OCI-LY7 (cell line): ENCODE measurements at regions not wholly inside any gene's neighbourhood (a gene's known extent, or its start where the extent isn't known, plus 50 kb on each side); places are given as distances from the start of the nearest gene placed in this dataset.

Experiments
- BruUV-seq: library from RNA; stranded (reverse); fragments of 400-500 nt; replicated peaks from 2 replicates; lab custom pipeline; 2021; lab: Mats Ljungman, UMichigan
- CTCF ChIA-PET: fragments of 300-600 bp; sonication (Branson Sonifier 250); formaldehyde crosslinking; loops from one replicate; lab custom pipeline; 2022; ENCODE audit warnings: antibody characterized with exemption; ENCODE audit not compliant: unreplicated experiment; lab: Charles Lee
- POLR2A ChIA-PET: fragments of 300-600 bp; sonication (Branson Sonifier 250); formaldehyde crosslinking; loops from one replicate; lab custom pipeline; 2022; ENCODE audit warnings: antibody characterized with exemption; lab: Charles Lee
- DNase-seq: peaks from one replicate; pipeline ENCODE4 v3.0.0-alpha.2; 2015; ENCODE audit warnings: low spot score
- H2AFZ ChIP-seq: fragments of 200-600 bp; sonication (generic), shearing (Covaris generic); 2 replicates; pipeline ENCODE4 v1.6.1; 2014; ENCODE audit warnings: mild to moderate bottlenecking, antibody characterized with exemption, low read length, moderate library complexity
- H3K27ac ChIP-seq: fragments of 200-600 bp; sonication (generic); 2 replicates; pipeline ENCODE4 v1.5.1; 2014; ENCODE audit warnings: mixed run types, low read depth, mild to moderate bottlenecking, moderate library complexity, low read length, inconsistent platforms; ENCODE audit not compliant: poor library complexity, severe bottlenecking
- H3K36me3 ChIP-seq: fragments of 200-600 bp; sonication (generic); 2 replicates; pipeline ENCODE4 v1.6.1; 2014; ENCODE audit warnings: mild to moderate bottlenecking, antibody characterized with exemption, low read length, moderate library complexity, mixed read lengths; ENCODE audit not compliant: insufficient read depth
- H3K4me1 ChIP-seq: fragments of 200-600 bp; sonication (generic); 2 replicates; pipeline ENCODE4 v1.5.1; 2014; ENCODE audit warnings: mild to moderate bottlenecking, low read length; ENCODE audit not compliant: insufficient read depth, poor library complexity, severe bottlenecking
- H3K4me2 ChIP-seq: fragments of 200-600 bp; sonication (generic); 2 replicates; pipeline ENCODE4 v1.6.1; 2014; ENCODE audit warnings: mild to moderate bottlenecking, low read length
- H3K4me3 ChIP-seq: fragments of 200-600 bp; sonication (generic); 2 replicates; pipeline ENCODE4 v1.5.1; 2014; ENCODE audit warnings: mild to moderate bottlenecking, low read depth, low read length; ENCODE audit not compliant: poor library complexity, severe bottlenecking
- H3K79me2 ChIP-seq: fragments of 200-600 bp; sonication (generic); 2 replicates; pipeline ENCODE4 v1.6.1; 2016; ENCODE audit warnings: low read depth, mild to moderate bottlenecking, low read length, moderate library complexity, mixed read lengths; ENCODE audit not compliant: insufficient read depth
- H3K9me2 ChIP-seq: fragments of 200-600 bp; sonication (generic); 2 replicates; pipeline ENCODE4 v1.6.1; 2016; ENCODE audit warnings: mild to moderate bottlenecking, low read length, mixed read lengths; ENCODE audit not compliant: insufficient read depth
- H3K9me3 ChIP-seq: fragments of 200-600 bp; sonication (generic); 2 replicates; pipeline ENCODE4 v1.6.1; 2014; ENCODE audit warnings: mild to moderate bottlenecking, mixed run types, low read length, mixed read lengths
- H4K20me1 ChIP-seq: fragments of 200-600 bp; sonication (generic); 2 replicates; pipeline ENCODE4 v1.6.1; 2014; ENCODE audit warnings: mild to moderate bottlenecking, antibody characterized with exemption, low read length, moderate library complexity, mixed read lengths; ENCODE audit not compliant: insufficient read depth
- EZH2phosphoT487 ChIP-seq: fragments of 200-600 bp; sonication (generic); IDR thresholded peaks from 2 replicates; pipeline ENCODE4 v1.6.1; 2018; ENCODE audit warnings: low read depth, borderline replicate concordance, mild to moderate bottlenecking, mixed run types, antibody characterized with exemption, low read length, moderate library complexity, mixed read lengths
- intact Hi-C: fragments of 100-400 bp; cut with micrococcal nuclease; formaldehyde crosslinking; loops from one replicate; pipeline ENCODE4 v1.10.0; 2022; ENCODE audit not compliant: unreplicated experiment
- TF ChIP-seq, protein P1 (sequence below): fragments of 200-600 bp; sonication (generic); conservative IDR thresholded peaks from 2 replicates; pipeline ENCODE4 v1.5.1; 2014; ENCODE audit warnings: mild to moderate bottlenecking, antibody characterized with exemption, low read length, moderate library complexity, mixed read lengths

- H3K9me3 ChIP-seq = no peaks in the 10 kb centered on the region
- CTCF ChIA-PET = no interaction called here
- H3K4me3 ChIP-seq = no peak overlapping the region
- H4K20me1 ChIP-seq = no peaks in the 10 kb centered on the region
- intact Hi-C loops = no loop called here
- DNase-seq = no peak
- TF ChIP-seq, protein P1, sequence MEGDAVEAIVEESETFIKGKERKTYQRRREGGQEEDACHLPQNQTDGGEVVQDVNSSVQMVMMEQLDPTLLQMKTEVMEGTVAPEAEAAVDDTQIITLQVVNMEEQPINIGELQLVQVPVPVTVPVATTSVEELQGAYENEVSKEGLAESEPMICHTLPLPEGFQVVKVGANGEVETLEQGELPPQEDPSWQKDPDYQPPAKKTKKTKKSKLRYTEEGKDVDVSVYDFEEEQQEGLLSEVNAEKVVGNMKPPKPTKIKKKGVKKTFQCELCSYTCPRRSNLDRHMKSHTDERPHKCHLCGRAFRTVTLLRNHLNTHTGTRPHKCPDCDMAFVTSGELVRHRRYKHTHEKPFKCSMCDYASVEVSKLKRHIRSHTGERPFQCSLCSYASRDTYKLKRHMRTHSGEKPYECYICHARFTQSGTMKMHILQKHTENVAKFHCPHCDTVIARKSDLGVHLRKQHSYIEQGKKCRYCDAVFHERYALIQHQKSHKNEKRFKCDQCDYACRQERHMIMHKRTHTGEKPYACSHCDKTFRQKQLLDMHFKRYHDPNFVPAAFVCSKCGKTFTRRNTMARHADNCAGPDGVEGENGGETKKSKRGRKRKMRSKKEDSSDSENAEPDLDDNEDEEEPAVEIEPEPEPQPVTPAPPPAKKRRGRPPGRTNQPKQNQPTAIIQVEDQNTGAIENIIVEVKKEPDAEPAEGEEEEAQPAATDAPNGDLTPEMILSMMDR = no peak
- no peak for TF ChIP-seq EZH2phosphoT487
- POLR2A ChIA-PET = no interaction called here
- H3K4me2 ChIP-seq = no peak overlapping the region
- H2AFZ ChIP-seq = no peak overlapping the region
- no peaks in the 10 kb centered on the region for H3K36me3 ChIP-seq
- H3K79me2 ChIP-seq = no peaks in the 10 kb centered on the region
- BruUV-seq = no TSS peak
- H3K9me2 ChIP-seq = no peaks in the 10 kb centered on the region
- no peak overlapping the region for H3K27ac ChIP-seq
- peaks cover 18% of the 10 kb centered on the region for H3K4me1 ChIP-seq
Observed at GRCh38 chr1:82562448-82562847, 761.7 kb downstream of the ADGRL2 start.

GRCh38 chr1:82560566-82560965 is 759.8 kb downstream of the ADGRL2 start:
- H3K9me2 ChIP-seq = no peaks in the 10 kb centered on the region
- no peak for TF ChIP-seq EZH2phosphoT487
- TF ChIP-seq, protein P1 = no peak
- H3K4me1 ChIP-seq = peaks cover 16% of the 10 kb centered on the region
- no peaks in the 10 kb centered on the region for H3K9me3 ChIP-seq
- CTCF ChIA-PET = no interaction called here
- H3K4me2 ChIP-seq = no peak overlapping the region
- no peak overlapping the region for H3K27ac ChIP-seq
- no TSS peak for BruUV-seq
- no peak overlapping the region for H3K4me3 ChIP-seq
- POLR2A ChIA-PET = interaction anchor here (1.0 kb wide), 1 partner anchor 11 kb away, joined by 4 read pairs; no protein-coding TSS in a partner anchor
- no peaks in the 10 kb centered on the region for H4K20me1 ChIP-seq
- no peak for DNase-seq
- H3K36me3 ChIP-seq = no peaks in the 10 kb centered on the region
- no peak overlapping the region for H2AFZ ChIP-seq
- intact Hi-C loops = no loop called here
- H3K79me2 ChIP-seq = no peaks in the 10 kb centered on the region

GRCh38 chr1:82555501-82555900 is 754.8 kb downstream of the ADGRL2 start:
- Histone ChIP-seq H3K9me2 (no peaks in the 10 kb centered on the region), H4K20me1 (no peaks in the 10 kb centered on the region), H3K9me3 (no peaks in the 10 kb centered on the region), H3K36me3 (no peaks in the 10 kb centered on the region), H3K79me2 (no peaks in the 10 kb centered on the region), H3K27ac (no peak overlapping the region), H3K4me1 (no peaks in the 10 kb centered on the region), H2AFZ (no peak overlapping the region), H3K4me2 (no peak overlapping the region), H3K4me3 (no peak overlapping the region)
- BruUV-seq = no TSS peak
- TF ChIP-seq EZH2phosphoT487 = no peak
- TF ChIP-seq, protein P1 = no peak
- CTCF ChIA-PET = no interaction called here
- intact Hi-C loops = no loop called here
- POLR2A ChIA-PET = no interaction called here
- DNase-seq = no peak
